Islet of Langerhans (tissue), 1 donor: ENCODE measurements at regions not wholly inside any gene's neighbourhood (a gene's known extent, or its start where the extent isn't known, plus 50 kb on each side); places are given as distances from the start of the nearest gene placed in this dataset.

Experiments used
- FAIRE-seq: peaks from one replicate; lab custom pipeline; 2011; peaks lifted over from hg19 to GRCh38; lab: Jason Lieb, UNC

DNA sequence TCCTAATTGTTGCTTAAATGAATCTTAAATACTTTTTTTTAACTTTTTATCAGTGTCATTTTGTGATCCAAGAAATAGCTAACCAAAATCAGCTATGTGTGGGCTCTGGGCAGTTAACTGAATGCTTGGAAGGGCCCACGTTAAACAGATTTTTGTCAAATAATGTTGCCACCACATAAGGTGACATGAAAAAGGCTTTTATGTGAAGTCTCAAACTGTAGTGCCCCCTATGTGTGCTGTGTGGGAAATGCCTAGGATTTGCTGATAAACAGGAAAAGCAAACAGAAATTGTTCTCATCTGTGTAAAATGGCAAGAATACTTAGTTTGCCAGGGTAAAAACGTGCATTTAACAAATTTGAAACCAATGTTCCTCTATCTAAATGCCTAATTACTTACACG, 242.2 kb downstream of the ZNF516 start:
- FAIRE-seq, result no peak

GRCh38 chr18:76252139-76252538, 242.9 kb downstream of the ZNF516 start:
- FAIRE-seq, result no peak

- no peak for FAIRE-seq
These were observed 243.4 kb downstream of the ZNF516 start for GRCh38 chr18:76251691-76252090.

- no peak for FAIRE-seq
These were observed 248.5 kb downstream of the ZNF516 start for GRCh38 chr18:76246590-76246989.

DNA sequence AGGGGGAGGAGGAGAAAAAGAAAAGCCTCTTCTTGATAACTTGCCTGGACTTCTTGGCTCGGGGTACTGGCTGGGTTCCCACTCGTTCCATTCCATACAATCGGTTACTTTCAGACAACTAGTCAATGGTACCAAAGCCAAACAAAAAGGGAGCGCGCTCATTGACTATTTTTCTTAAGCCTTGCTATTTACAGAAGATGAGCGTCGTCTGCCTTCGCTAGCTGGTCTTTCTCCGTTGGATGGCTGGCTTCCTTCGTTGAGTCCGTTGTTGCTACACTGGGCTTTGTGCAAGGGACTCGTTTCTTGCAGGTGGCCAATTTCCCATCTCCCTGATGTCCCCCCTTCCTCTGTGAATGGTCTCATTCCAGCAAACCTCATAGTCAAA, 260.4 kb downstream of the ZNF516 start:
- no peak for FAIRE-seq

GRCh38 chr18:76233876-76234675, 261.0 kb downstream of the ZNF516 start:
- FAIRE-seq, result no peak

DNA sequence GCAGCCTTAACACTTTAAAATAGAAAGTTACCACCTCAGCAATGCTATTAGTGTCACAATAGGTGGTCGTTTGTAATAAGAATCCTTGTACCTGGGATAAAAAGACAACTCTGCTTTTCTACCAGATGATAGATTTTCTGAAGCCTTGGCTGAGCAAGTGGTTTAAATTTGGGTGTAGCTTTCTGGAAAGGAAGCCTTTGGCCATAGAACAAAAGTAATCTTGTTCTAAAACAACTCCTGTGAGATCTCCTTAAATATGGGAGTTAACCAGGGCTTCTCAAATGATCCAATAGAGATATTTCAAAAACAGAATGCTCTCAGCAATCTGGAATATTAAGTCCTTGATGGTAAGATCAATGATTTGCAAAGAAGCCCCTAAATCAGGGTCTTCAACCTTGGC, 261.6 kb downstream of the ZNF516 start:
- FAIRE-seq, result no peak

GRCh38 chr18:76232779-76233178, 262.3 kb downstream of the ZNF516 start:
- no peak for FAIRE-seq

GRCh38 chr18:76232010-76232409, 263.0 kb downstream of the ZNF516 start:
- no peak for FAIRE-seq

DNA sequence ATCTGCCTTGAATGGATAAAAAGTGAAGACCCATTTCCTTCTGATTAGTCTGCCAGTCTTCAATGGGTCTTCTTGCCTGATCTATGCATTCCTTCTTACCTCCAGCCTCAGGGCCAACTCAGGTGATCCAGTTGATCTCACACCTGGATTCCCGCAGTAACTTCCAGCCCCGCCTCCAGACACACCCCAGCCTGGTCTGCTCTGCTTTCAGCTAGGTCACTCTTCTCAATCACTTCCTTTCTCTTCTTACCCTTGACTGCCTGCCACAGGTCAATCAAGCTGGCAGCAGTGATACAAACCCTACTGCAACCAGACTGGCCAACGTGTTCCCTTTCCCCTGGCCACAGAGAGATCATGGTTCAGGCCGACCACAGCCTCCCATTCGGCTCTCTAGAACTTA, 263.6 kb downstream of the ZNF516 start:
- no peak for FAIRE-seq

DNA sequence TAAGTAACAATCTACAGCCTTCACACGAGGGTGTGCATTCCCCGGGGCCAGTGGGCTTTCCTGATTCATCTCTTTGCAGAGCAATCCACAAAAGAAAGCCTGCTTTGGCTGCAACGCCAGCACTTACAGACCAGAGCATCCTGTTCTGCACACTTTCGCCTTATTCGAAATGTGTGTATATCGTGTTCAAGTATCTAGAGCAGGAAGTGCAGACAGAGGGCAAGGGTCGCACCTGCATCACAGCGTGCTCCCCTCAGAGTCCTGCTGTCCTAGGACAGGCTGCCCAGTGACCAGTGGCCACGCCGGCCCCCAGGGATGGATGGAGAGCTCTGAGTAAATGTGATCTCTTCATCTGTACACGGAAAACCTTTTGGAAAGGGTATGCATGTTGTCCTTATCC, 264.3 kb downstream of the ZNF516 start:
- FAIRE-seq, result no peak

GRCh38 chr18:76228716-76229115, 266.3 kb downstream of the ZNF516 start:
- no peak for FAIRE-seq

DNA sequence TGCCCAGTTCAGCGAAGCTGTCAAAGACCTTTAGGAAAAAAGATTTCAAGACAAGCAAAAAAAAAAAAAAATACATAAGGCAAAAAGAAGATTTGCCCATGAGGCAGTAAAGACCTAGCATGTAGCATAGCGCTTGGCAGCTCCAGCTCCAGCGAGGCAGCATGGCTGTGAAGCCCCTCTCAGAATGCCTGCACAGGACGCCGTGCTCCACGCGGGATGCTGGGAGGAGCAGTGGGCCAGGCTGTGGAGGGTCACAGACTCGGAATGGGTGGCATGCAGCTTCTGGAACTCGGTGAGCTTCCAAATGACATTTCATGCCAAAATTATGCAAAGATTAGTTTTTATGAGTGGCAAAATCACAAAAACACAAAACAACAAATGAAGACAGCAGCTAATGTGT, 267.3 kb downstream of the ZNF516 start:
- FAIRE-seq, result no peak

DNA sequence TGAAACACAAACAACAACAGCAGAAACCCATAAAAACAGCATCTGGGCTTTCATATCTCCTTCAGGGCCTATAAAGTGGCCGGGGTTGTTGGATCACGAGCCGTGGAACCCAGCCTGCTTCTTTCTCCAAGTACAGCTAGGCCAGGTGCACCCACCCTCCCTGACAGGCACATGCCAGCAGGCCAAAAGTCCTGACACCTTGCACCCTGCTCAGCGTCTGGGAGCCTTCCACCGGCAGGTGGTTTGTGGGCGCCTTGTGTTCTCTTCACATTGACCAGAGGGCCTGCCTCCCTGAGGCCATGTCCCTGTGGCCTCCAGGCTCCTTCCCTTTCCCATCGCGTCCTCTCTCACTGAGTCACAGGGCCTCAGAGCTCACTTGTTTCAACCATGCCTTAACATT, 271.6 kb downstream of the ZNF516 start:
- no peak for FAIRE-seq

DNA sequence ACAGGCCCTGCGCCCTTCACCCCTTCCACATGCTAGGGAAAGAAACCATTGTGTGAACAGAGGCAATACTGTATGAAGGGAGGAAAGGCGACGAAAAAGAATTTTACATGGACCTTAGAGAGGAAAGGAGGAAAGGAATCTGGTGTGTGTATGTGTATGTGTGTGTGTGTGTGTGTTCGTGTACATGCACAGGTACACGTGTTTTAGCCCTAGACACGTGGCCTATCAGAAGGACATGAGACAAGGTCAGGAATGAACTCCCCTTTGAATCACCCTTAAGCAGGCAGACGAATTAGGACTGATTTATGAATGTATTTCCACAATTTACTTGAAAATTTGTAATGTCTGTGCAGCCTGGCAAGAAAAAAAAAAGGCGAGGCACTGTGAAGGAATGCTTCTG, 276.0 kb downstream of the ZNF516 start:
- FAIRE-seq, result no peak

- no peak for FAIRE-seq
These were observed 278.9 kb downstream of the ZNF516 start for GRCh38 chr18:76216096-76216495.

DNA sequence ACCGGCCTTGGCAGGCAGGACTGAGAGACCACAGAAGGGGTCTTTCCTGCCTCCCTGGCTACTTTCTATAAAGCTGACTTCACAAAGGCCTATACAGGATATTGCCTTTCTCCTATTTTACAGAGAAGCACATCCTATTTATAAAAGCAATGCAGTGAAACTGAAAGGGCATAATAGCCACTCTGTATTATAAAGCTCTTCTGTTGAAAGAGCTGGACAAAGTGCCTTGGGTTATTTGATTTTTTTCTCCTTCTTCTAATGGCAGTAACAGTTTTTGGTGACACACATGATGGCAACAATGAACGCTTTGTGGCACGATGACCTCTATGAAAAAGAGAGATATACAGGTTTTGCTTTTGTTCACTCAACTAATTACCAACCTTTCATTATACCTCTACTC, 281.1 kb downstream of the ZNF516 start:
- FAIRE-seq, result no peak

DNA sequence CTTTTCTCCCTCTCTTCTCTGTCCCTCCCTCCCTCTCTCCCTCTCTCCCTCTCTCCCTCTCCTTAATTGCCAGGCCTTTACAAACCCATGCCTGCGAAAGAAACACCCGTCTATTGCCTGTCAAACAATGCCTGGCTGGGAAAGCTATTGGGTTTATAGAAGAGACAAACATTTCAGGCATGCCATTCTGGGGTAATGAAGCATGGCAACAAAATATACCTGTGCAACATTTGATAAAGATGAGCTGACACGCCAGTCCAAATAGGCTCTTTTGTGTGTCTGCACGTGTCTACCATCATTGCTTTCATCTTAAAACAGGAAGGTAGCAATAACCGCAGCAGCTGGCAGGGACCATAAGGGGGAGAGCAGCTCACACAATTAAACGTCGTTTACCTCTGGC, 282.1 kb downstream of the ZNF516 start:
- FAIRE-seq, result no peak

GRCh38 chr18:76209597-76209996, 285.4 kb downstream of the ZNF516 start:
- FAIRE-seq, result no peak

DNA sequence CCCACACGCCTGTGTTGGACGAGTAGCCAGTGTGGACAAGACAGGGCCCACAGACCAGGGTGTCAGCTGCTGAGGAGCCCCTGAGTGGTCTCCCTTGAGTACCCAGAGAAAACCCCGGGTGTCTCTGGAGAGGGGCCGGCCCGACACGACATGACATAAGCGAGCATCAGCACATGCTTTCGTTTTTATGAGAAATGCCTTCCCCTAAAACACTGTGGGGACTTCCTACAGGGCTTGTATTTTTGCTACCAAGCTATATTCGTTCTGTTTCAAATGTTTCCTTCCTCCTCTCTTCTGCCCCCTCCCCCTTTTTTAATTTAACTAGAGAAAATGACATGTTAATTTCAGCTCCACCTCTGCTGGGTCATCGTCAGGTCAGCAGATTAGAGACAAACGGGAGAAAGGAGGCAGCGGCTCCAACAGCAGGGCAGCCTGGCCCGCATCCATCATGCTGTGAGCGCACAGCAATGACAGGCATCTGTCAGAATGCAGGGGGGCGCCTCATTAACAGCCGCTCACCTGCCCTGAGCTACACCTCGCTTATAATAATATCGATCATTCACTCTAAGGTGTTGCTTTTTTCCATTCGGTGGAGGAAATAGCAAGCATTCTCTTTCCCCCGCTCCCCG, 286.2 kb downstream of the ZNF516 start:
- no peak for FAIRE-seq

GRCh38 chr18:76205906-76206305, 289.1 kb downstream of the ZNF516 start:
- FAIRE-seq, result no peak

GRCh38 chr18:76203552-76203951, 291.5 kb downstream of the ZNF516 start:
- no peak for FAIRE-seq

GRCh38 chr18:76202322-76202721, 292.7 kb downstream of the ZNF516 start:
- FAIRE-seq, result no peak

GRCh38 chr18:76195601-76196000, 299.4 kb downstream of the ZNF516 start:
- no peak for FAIRE-seq
